SK-N-SH treated with all-trans-retinoic acid at 6 μM for 48 hours (cell line): ENCODE measurements at regions not wholly inside any gene's neighbourhood (a gene's known extent, or its start where the extent isn't known, plus 50 kb on each side); places are given as distances from the start of the nearest gene placed in this dataset.
A peak's percentile ranks its signal among the peaks of the same experiment; 100 is the strongest.

Experiments
- ATAC-seq: fragments of 200-7000 bp; cut with Tn5 transposase; 3 replicates; pipeline ENCODE4 v1.9.1; 2020; ENCODE audit warnings: mild to moderate bottlenecking, moderate library complexity
- ARNTL ChIP-seq: fragments of 450-650 bp; formaldehyde crosslinking; IDR thresholded peaks from 2 replicates; pipeline ENCODE4 v1.5.0; 2020; ENCODE audit warnings: low read depth, mild to moderate bottlenecking, moderate library complexity, borderline replicate concordance
- BACH2 ChIP-seq: fragments of 250-450 bp; sonication (Bioruptor Pico); IDR thresholded peaks from 2 replicates; pipeline ENCODE4 v1.9.0; 2021; ENCODE audit warnings: mild to moderate bottlenecking, borderline replicate concordance
- CSRNP3 ChIP-seq: fragments of 250-450 bp; sonication (Bioruptor Pico); IDR thresholded peaks from 2 replicates; pipeline ENCODE4 v1.5.1; 2021; ENCODE audit warnings: mild to moderate bottlenecking, moderate library complexity
- ESRRG ChIP-seq: fragments of 250-450 bp; sonication (Bioruptor Pico); IDR thresholded peaks from 2 replicates; pipeline ENCODE4 v1.6.1; 2021; ENCODE audit warnings: mild to moderate bottlenecking
- GLIS3 ChIP-seq: fragments of 250-450 bp; sonication (Bioruptor Pico); IDR thresholded peaks from 2 replicates; pipeline ENCODE4 v1.5.0; 2020; ENCODE audit warnings: mild to moderate bottlenecking, moderate library complexity
- ISL1 ChIP-seq: fragments of 250-450 bp; sonication (Bioruptor Pico); IDR thresholded peaks from 2 replicates; pipeline ENCODE4 v2.1.2; 2022; ENCODE audit warnings: mild to moderate bottlenecking, moderate library complexity
- OSR1 ChIP-seq: fragments of 250-450 bp; sonication (Bioruptor Pico); IDR thresholded peaks from 2 replicates; pipeline ENCODE4 v1.8.0; 2022; ENCODE audit warnings: moderate library complexity, mild to moderate bottlenecking, inconsistent platforms
- PATZ1 ChIP-seq: fragments of 250-450 bp; sonication (Bioruptor Pico); IDR thresholded peaks from 2 replicates; pipeline ENCODE4 v1.8.0; 2020; ENCODE audit warnings: mild to moderate bottlenecking, moderate library complexity, borderline replicate concordance
- PPARA ChIP-seq: fragments of 250-450 bp; sonication (Bioruptor Pico); IDR thresholded peaks from 2 replicates; pipeline ENCODE4 v1.5.0; 2020; ENCODE audit warnings: mild to moderate bottlenecking, borderline replicate concordance
- RARB ChIP-seq: fragments of 250-450 bp; sonication (Bioruptor Pico); IDR thresholded peaks from 2 replicates; pipeline ENCODE4 v1.8.0; 2021; ENCODE audit warnings: mild to moderate bottlenecking, moderate library complexity
- SNAI2 ChIP-seq: fragments of 250-450 bp; sonication (Bioruptor Pico); IDR thresholded peaks from 2 replicates; pipeline ENCODE4 v1.5.0; 2020; ENCODE audit warnings: mild to moderate bottlenecking, moderate library complexity
- TCF4 ChIP-seq: fragments of 250-450 bp; sonication (Bioruptor Pico); IDR thresholded peaks from 2 replicates; pipeline ENCODE4 v1.8.0; 2021; ENCODE audit warnings: mild to moderate bottlenecking, moderate library complexity, borderline replicate concordance
- TOX ChIP-seq: fragments of 250-450 bp; sonication (Bioruptor Pico); IDR thresholded peaks from 2 replicates; pipeline ENCODE4 v1.8.0; 2021; ENCODE audit warnings: mild to moderate bottlenecking, moderate library complexity, borderline replicate concordance
- TSHZ2 ChIP-seq: fragments of 250-450 bp; sonication (Bioruptor Pico); IDR thresholded peaks from 2 replicates; pipeline ENCODE4 v1.5.0; 2020; ENCODE audit warnings: mild to moderate bottlenecking, moderate library complexity
- ZC3H10 ChIP-seq: fragments of 250-450 bp; sonication (Bioruptor Pico); IDR thresholded peaks from 2 replicates; pipeline ENCODE4 v1.5.1; 2021; ENCODE audit warnings: mild to moderate bottlenecking, moderate library complexity
- ZFP3 ChIP-seq: fragments of 250-450 bp; sonication (Bioruptor Pico); IDR thresholded peaks from 2 replicates; pipeline ENCODE4 v1.5.0; 2020; ENCODE audit warnings: mild to moderate bottlenecking, moderate library complexity
- ZFP30 ChIP-seq: fragments of 450-650 bp; formaldehyde crosslinking; IDR thresholded peaks from 2 replicates; pipeline ENCODE4 v1.5.0; 2022; ENCODE audit warnings: mild to moderate bottlenecking, moderate library complexity
- ZNF565 ChIP-seq: fragments of 450-650 bp; formaldehyde crosslinking; conservative IDR thresholded peaks from 2 replicates; pipeline ENCODE4 v1.5.0; 2020; ENCODE audit warnings: low read depth, mild to moderate bottlenecking, moderate library complexity
- ZNF8 ChIP-seq: fragments of 450-650 bp; formaldehyde crosslinking; IDR thresholded peaks from 2 replicates; pipeline ENCODE4 v1.5.0; 2020; ENCODE audit warnings: mild to moderate bottlenecking, moderate library complexity
- TF ChIP-seq, protein P1 (sequence below): fragments of 250-450 bp; sonication (Bioruptor Pico); IDR thresholded peaks from 2 replicates; pipeline ENCODE4 v1.5.1; 2020; ENCODE audit warnings: low read depth, mild to moderate bottlenecking, moderate library complexity
- TF ChIP-seq, protein P2 (sequence below): fragments of 250-450 bp; sonication (Bioruptor Pico); IDR thresholded peaks from 2 replicates; pipeline ENCODE4 v1.8.0; 2021; ENCODE audit warnings: low read depth, mild to moderate bottlenecking, moderate library complexity, borderline replicate concordance

DNA sequence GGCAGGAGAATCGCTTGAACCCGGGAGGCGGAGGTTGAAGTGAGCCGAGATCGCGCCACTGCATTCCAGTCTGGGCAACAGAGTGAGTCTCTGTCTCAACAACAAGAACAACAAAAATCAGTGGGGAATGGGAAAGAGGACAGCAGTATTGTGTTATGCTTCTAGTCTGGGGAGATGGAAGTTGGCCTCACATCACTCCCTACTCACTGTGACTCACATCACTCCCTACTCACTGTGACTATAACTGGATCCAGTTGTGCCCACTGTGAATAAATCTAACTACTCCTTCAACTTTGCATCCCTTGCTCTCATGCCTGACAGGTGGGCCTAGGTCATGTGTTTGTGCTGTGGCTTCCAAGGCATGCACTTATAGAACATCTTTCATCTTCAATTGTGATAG, 285.4 kb upstream of the USP24 start (continued):
- TF ChIP-seq TSHZ2 (CRISPR knock-in tag): no peak
- no peak for TF ChIP-seq ESRRG
- no peak for TF ChIP-seq ZFP3 (CRISPR knock-in tag)
- TF ChIP-seq CSRNP3 (CRISPR knock-in tag): no peak
- no peak for TF ChIP-seq PATZ1 (CRISPR knock-in tag)
- TF ChIP-seq ZNF565 (CRISPR knock-in tag): no peak

GRCh38 chr1:55490547-55490946, 275.4 kb upstream of the USP24 start:
- TF ChIP-seq PPARA (CRISPR knock-in tag): no peak
- TF ChIP-seq ZFP3 (CRISPR knock-in tag): no peak
- no peak for TF ChIP-seq TCF4 (CRISPR knock-in tag)
- TF ChIP-seq OSR1: no peak
- no peak for TF ChIP-seq GLIS3
- no peak for TF ChIP-seq SNAI2 (CRISPR knock-in tag)
- TF ChIP-seq, protein P1, sequence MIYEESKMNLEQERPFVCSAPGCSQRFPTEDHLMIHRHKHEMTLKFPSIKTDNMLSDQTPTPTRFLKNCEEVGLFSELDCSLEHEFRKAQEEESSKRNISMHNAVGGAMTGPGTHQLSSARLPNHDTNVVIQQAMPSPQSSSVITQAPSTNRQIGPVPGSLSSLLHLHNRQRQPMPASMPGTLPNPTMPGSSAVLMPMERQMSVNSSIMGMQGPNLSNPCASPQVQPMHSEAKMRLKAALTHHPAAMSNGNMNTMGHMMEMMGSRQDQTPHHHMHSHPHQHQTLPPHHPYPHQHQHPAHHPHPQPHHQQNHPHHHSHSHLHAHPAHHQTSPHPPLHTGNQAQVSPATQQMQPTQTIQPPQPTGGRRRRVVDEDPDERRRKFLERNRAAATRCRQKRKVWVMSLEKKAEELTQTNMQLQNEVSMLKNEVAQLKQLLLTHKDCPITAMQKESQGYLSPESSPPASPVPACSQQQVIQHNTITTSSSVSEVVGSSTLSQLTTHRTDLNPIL: no peak
- no peak for TF ChIP-seq RARB
- TF ChIP-seq, protein P2, sequence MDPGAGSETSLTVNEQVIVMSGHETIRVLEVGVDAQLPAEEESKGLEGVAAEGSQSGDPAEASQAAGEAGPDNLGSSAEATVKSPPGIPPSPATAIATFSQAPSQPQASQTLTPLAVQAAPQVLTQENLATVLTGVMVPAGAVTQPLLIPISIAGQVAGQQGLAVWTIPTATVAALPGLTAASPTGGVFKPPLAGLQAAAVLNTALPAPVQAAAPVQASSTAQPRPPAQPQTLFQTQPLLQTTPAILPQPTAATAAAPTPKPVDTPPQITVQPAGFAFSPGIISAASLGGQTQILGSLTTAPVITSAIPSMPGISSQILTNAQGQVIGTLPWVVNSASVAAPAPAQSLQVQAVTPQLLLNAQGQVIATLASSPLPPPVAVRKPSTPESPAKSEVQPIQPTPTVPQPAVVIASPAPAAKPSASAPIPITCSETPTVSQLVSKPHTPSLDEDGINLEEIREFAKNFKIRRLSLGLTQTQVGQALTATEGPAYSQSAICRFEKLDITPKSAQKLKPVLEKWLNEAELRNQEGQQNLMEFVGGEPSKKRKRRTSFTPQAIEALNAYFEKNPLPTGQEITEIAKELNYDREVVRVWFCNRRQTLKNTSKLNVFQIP (CRISPR knock-in tag): no peak
- TF ChIP-seq ZFP30 (CRISPR knock-in tag): no peak
- no peak for TF ChIP-seq ISL1 (CRISPR knock-in tag)
- no peak for TF ChIP-seq BACH2 (CRISPR knock-in tag)
- no peak for ATAC-seq

DNA sequence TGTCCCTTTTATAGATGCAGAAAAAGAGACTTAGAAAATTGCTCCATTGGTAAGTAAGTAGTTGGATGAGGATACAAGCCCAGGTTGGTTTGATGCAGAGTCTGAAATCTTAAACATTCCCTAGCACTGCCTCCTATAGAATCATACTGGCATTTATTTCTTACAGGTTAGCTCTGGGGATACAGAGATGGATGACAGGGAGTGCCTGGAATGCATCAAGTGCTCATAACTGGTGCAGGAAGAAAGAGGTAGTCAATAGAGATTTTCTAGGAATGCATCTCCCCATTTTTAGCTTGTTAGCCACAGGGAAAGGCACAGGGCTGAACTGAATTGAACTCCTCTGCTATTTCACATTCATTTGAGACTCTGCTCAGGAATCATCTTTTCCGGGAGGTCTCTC, 269.0 kb upstream of the USP24 start:
- ATAC-seq: peak; percentile 80
- TF ChIP-seq, protein P2 (CRISPR knock-in tag): no peak
- TF ChIP-seq PPARA (CRISPR knock-in tag): no peak
- no peak for TF ChIP-seq SNAI2 (CRISPR knock-in tag)
- no peak for TF ChIP-seq ZNF8 (CRISPR knock-in tag)

DNA sequence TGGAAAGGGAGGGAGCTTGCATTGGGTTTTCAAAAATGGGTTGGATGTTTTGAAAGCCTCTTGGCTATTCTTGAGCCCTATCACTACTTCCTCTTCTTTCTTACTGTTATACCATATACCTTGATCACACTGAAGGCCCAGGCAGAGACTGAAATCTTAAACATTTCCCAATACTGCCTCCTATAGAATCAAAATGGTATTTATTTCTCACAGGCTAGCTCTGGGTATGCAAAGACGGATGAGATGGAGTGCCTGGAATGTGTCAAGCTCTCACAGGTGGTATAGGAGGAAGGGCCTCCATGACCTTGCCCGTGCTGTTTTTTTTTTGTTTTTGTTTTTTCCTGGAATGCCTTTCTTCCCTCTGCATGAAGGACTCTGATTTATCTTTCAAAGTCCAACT, 268.4 kb upstream of the USP24 start:
- no peak for ATAC-seq
- TF ChIP-seq, protein P1: no peak
- TF ChIP-seq ARNTL (CRISPR knock-in tag) (no peak), TOX (no peak), TCF4 (CRISPR knock-in tag) (no peak), ZC3H10 (CRISPR knock-in tag) (no peak), ZFP3 (CRISPR knock-in tag) (no peak)
- TF ChIP-seq, all 23 proteins: peak for 0
